HepG2 (cell line): ENCODE measurements at regions not wholly inside any gene's neighbourhood (a gene's known extent, or its start where the extent isn't known, plus 50 kb on each side); places are given as distances from the start of the nearest gene placed in this dataset.

Experiments
- ATAC-seq: fragments of 200-7000 bp; cut with Tn5 transposase; 3 replicates; pipeline ENCODE4 v1.9.1; 2020; ENCODE audit warnings: mild to moderate bottlenecking, moderate library complexity
- BruUV-seq: library from RNA; stranded (reverse); fragments of 400-500 nt; replicated peaks from 2 replicates; lab custom pipeline; 2021; lab: Mats Ljungman, UMichigan
- CTCF ChIA-PET: fragments of 300-600 bp; formaldehyde crosslinking; extraction: SDS; loops from one replicate; lab custom pipeline; 2021; ENCODE audit warnings: low total read pairs, inconsistent platforms, low intra/inter-chr PET ratio; lab: Yijun Ruan, JAX
- POLR2A ChIA-PET: fragments of 350-600 bp; sonication (Branson Sonifier 250); formaldehyde crosslinking; loops from one replicate; lab custom pipeline; 2020; ENCODE audit warnings: antibody characterized with exemption, inconsistent platforms; lab: Yijun Ruan, JAX
- DNase-seq: peaks from one replicate; pipeline ENCODE4 v3.0.0-alpha.2; 2015; ENCODE audit warnings: low spot score
- FAIRE-seq: peaks from 3 replicates; lab custom pipeline; 2011; peaks lifted over from hg19 to GRCh38; lab: Jason Lieb, UNC
- H2AFZ ChIP-seq: one replicate; pipeline ENCODE4 v1.6.1; 2011; ENCODE audit warnings: low read length, inconsistent platforms
- H3K27ac ChIP-seq: fragments of 300-600 bp; 3 replicates; pipeline ENCODE4 v1.8.0; 2011; ENCODE audit warnings: mixed run types, mild to moderate bottlenecking, mixed read lengths, low read length, inconsistent platforms; ENCODE audit not compliant: insufficient read depth; ENCODE audit errors: extremely low read length
- H3K27me3 ChIP-seq, 2 experiments: fragments of 200-600 bp in 1 of 2; 2 replicates in 1 of 2; 3 replicates in 1 of 2; pipeline versions ENCODE4 v1.6.0 to v1.8.0; 2011; ENCODE audit warnings: low read length in 2 of 2, mild to moderate bottlenecking in 2 of 2, moderate library complexity in 2 of 2, inconsistent platforms in 1 of 2; ENCODE audit not compliant: insufficient read depth in 2 of 2, control insufficient read depth in 1 of 2
- H3K36me3 ChIP-seq, 2 experiments: fragments of 200-600 bp in 1 of 2; replicated peaks in 1 of 2; 2 replicates in 1 of 2; 3 replicates in 1 of 2; pipeline versions ENCODE4 v1.5.1 to v1.8.0; 2011; ENCODE audit warnings: low read length in 2 of 2, inconsistent platforms in 1 of 2; ENCODE audit not compliant: insufficient read depth in 2 of 2, control insufficient read depth in 1 of 2
- H3K4me1 ChIP-seq: 2 replicates; pipeline ENCODE4 v1.5.1; 2012; ENCODE audit warnings: low read length, inconsistent platforms; ENCODE audit not compliant: insufficient read depth
- H3K4me2 ChIP-seq: 2 replicates; pipeline ENCODE4 v1.6.0; 2011; ENCODE audit warnings: low read depth, low read length, inconsistent platforms
- H3K4me3 ChIP-seq, 3 experiments: fragments of 200-600 bp in 1 of 3; sonication (generic), shearing (Covaris generic) in 1 of 3; replicated peaks in 1 of 3; 2 replicates each; pipeline ENCODE4 v1.5.1; 2011 to 2016; ENCODE audit warnings: low read length in 3 of 3, inconsistent platforms in 2 of 3, low read depth in 2 of 3, mild to moderate bottlenecking in 2 of 3, control low read depth in 1 of 3, mixed read lengths in 1 of 3; ENCODE audit not compliant: insufficient read depth in 1 of 3
- H3K79me2 ChIP-seq: one replicate; pipeline ENCODE4 v1.6.1; 2011; ENCODE audit warnings: low read length, inconsistent platforms; ENCODE audit not compliant: insufficient read depth
- H3K9ac ChIP-seq: 2 replicates; pipeline ENCODE4 v1.6.0; 2011; ENCODE audit warnings: mild to moderate bottlenecking, low read depth, low read length, inconsistent platforms; ENCODE audit not compliant: insufficient read depth
- H3K9me3 ChIP-seq: 2 replicates; pipeline ENCODE4 v1.5.1; 2012; ENCODE audit warnings: mild to moderate bottlenecking, low read length
- H4K20me1 ChIP-seq: 2 replicates; pipeline ENCODE4 v1.6.0; 2011; ENCODE audit warnings: inconsistent platforms, mild to moderate bottlenecking, low read length, moderate library complexity; ENCODE audit not compliant: insufficient read depth
- ARHGAP35 ChIP-seq: sonication (generic); formaldehyde crosslinking; IDR thresholded peaks from 2 replicates; pipeline ENCODE4 v1.9.0; 2022; ENCODE audit warnings: mild to moderate bottlenecking, inconsistent platforms, moderate library complexity, missing genetic modification reagents, borderline replicate concordance
- EED ChIP-seq: sonication (generic); formaldehyde crosslinking; IDR thresholded peaks from 2 replicates; pipeline ENCODE4 v1.5.0; 2020; ENCODE audit warnings: mild to moderate bottlenecking, missing genetic modification reagents
- JUNB ChIP-seq: sonication (generic); formaldehyde crosslinking; IDR thresholded peaks from 2 replicates; pipeline ENCODE4 v1.8.0; 2022; ENCODE audit warnings: missing genetic modification reagents, mild to moderate bottlenecking, borderline replicate concordance
- MAFF ChIP-seq: IDR thresholded peaks from 2 replicates; pipeline ENCODE4 v1.6.1; 2011; ENCODE audit warnings: low read depth, low read length, improper control_type of control experiment
- MAFK ChIP-seq, 2 experiments: IDR thresholded peaks in 1 of 2; conservative IDR thresholded peaks in 1 of 2; 2 replicates each; pipeline ENCODE4 v1.6.1; 2011; ENCODE audit warnings: improper control_type of control experiment in 2 of 2, low read length in 2 of 2
- ZBTB37 ChIP-seq: sonication (generic); formaldehyde crosslinking; IDR thresholded peaks from 2 replicates; pipeline ENCODE4 v1.4.0; 2020; ENCODE audit warnings: mild to moderate bottlenecking, missing genetic modification reagents
- ZFP82 ChIP-seq: sonication (generic); formaldehyde crosslinking; IDR thresholded peaks from 2 replicates; pipeline ENCODE4 v1.5.1; 2020; ENCODE audit warnings: mild to moderate bottlenecking, missing genetic modification reagents, borderline replicate concordance
- ZNF234 ChIP-seq: sonication (generic); formaldehyde crosslinking; conservative IDR thresholded peaks from 2 replicates; pipeline ENCODE4 v1.5.1; 2020; ENCODE audit warnings: mild to moderate bottlenecking, missing genetic modification reagents
- ZNF557 ChIP-seq: sonication (generic); formaldehyde crosslinking; IDR thresholded peaks from 2 replicates; pipeline ENCODE4 v1.4.0; 2020; ENCODE audit warnings: missing genetic modification reagents
- ZNF816 ChIP-seq: sonication (generic); formaldehyde crosslinking; IDR thresholded peaks from 2 replicates; pipeline ENCODE4 v1.8.0; 2022; ENCODE audit warnings: missing genetic modification reagents, mild to moderate bottlenecking, borderline replicate concordance
- WGBS: methylation state at CpG from one replicate; pipeline ENCODE4 v1.1.6; 2017; ENCODE audit warnings: low lambda C conversion rate; 5-methylcytosine and 5-hydroxymethylcytosine counted together
- in situ Hi-C: cut with HindIII; loops from 2 replicates; pipeline ENCODE4 v1.10.0; 2017; ENCODE audit warnings: low pct_unique_long_range_greater_than_20kb; ENCODE audit not compliant: extremely low pct_ligation_motif_present
- intact Hi-C: fragments of 100-400 bp; cut with micrococcal nuclease; formaldehyde crosslinking; loops from one replicate; pipeline ENCODE4 v1.10.0; 2022; ENCODE audit not compliant: unreplicated experiment
- TF ChIP-seq, protein P1 (sequence below): sonication (generic); formaldehyde crosslinking; IDR thresholded peaks from 2 replicates; pipeline ENCODE4 v1.9.0; 2022; ENCODE audit warnings: low read depth, missing genetic modification reagents

- Histone ChIP-seq H3K36me3 (no peaks in the 10 kb centered on the region), H4K20me1 (no peaks in the 10 kb centered on the region), H3K4me2 (no peak overlapping the region), H3K79me2 (no peaks in the 10 kb centered on the region), H3K27ac (no peak overlapping the region), H3K9me3 (peaks cover 19% of the 10 kb centered on the region), H3K4me1 (no peaks in the 10 kb centered on the region), H3K27me3 (no peaks in the 10 kb centered on the region; a peak in 1 of 5 replicates), H3K9ac (no peak overlapping the region), H2AFZ (no peak overlapping the region), H3K4me3 (no peak overlapping the region)
- CTCF ChIA-PET, result no interaction called here
- FAIRE-seq (no peak), DNase-seq (no peak), ATAC-seq (no peak)
- TF ChIP-seq EED (CRISPR knock-in tag) (no peak), JUNB (CRISPR knock-in tag) (no peak), ARHGAP35 (no peak), ZBTB37 (CRISPR knock-in tag) (no peak), ZFP82 (no peak), ZNF816 (CRISPR knock-in tag) (no peak), ZNF234 (CRISPR knock-in tag) (no peak), ZNF557 (CRISPR knock-in tag) (no peak)
- in situ Hi-C loops (no loop called here), intact Hi-C loops (no loop called here)
- POLR2A ChIA-PET, result no interaction called here
- no TSS peak for BruUV-seq
Measured at GRCh38 chr22:22978637-22979036, 91.0 kb downstream of the IGLL5 start.

DNA sequence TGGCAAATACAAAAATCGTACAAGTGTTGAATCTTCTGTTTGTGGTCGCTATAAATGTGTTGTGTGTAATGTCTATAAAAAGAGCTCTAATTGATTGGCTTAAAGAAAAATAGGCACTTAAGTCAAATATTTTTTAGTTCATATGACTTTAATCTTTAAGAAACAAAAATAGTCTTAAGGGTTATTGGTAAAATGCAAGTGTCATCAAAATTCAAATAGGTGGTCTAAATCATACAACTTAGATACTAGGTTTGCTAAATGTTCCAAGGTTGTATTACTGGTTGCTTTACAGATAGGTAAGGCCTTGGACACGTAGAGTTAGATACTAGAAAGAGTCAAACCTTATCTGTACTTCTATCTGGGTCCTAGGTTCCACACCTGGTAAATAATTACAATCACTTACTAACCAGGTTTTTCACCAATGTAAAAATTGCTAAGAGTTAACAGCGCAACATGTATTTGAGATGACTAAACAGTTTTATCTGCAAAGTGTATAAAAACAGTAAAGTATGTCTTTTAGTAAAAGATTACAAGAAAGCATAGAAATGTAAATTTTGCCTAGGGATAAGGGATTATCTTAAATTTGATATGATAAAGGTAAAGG is 91.1 kb upstream of the GNAZ start:
- TF ChIP-seq MAFF (peak; percentile 51; the same call in 1 of the 2 replicates), MAFK (conservative IDR thresholded peaks at IDR 0.05 in 1 of 2, IDR thresholded peaks at IDR 0.05 in 1 of 2; ENCODE audit: low read length in 2 of 2) (peak; percentile 12 to 65; a peak in 3 of 4 replicates)
- TF ChIP-seq, protein P1, sequence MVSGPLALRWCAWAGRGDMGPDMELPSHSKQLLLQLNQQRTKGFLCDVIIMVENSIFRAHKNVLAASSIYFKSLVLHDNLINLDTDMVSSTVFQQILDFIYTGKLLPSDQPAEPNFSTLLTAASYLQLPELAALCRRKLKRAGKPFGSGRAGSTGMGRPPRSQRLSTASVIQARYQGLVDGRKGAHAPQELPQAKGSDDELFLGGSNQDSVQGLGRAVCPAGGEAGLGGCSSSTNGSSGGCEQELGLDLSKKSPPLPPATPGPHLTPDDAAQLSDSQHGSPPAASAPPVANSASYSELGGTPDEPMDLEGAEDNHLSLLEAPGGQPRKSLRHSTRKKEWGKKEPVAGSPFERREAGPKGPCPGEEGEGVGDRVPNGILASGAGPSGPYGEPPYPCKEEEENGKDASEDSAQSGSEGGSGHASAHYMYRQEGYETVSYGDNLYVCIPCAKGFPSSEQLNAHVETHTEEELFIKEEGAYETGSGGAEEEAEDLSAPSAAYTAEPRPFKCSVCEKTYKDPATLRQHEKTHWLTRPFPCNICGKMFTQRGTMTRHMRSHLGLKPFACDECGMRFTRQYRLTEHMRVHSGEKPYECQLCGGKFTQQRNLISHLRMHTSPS (CRISPR knock-in tag), result no peak
- TF ChIP-seq, all 625 proteins: peak for 2
- ChIA-PET POLR2A (no interaction called here), CTCF (no interaction called here)
- BruUV-seq, result no TSS peak
- H3K4me1 ChIP-seq, result no peaks in the 10 kb centered on the region
- H3K36me3 ChIP-seq, result no peaks in the 10 kb centered on the region
- intact Hi-C loops, result no loop called here
- H3K9ac ChIP-seq, result no peak overlapping the region
- no peak for ATAC-seq
- peaks cover 0 to 2% of the 10 kb centered on the region in 2 experiments; a peak in 3 of 5 replicates for H3K27me3 ChIP-seq
- no peak overlapping the region for H2AFZ ChIP-seq
- no peaks in the 10 kb centered on the region for H3K79me2 ChIP-seq
- H3K4me3 ChIP-seq, result no peak overlapping the region
- WGBS, result 27% methylated on average over 4 of the region's 4 CpGs
- in situ Hi-C loops, result no loop called here
- no peaks in the 10 kb centered on the region for H4K20me1 ChIP-seq
- no peak for FAIRE-seq
- peaks cover 19% of the 10 kb centered on the region for H3K9me3 ChIP-seq
- DNase-seq, result no peak
- H3K4me2 ChIP-seq, result no peak overlapping the region
- no peak overlapping the region for H3K27ac ChIP-seq
